Liver (tissue), 8 donors: ENCODE measurements at regions not wholly inside any gene's neighbourhood (a gene's known extent, or its start where the extent isn't known, plus 50 kb on each side); places are given as distances from the start of the nearest gene placed in this dataset.

Source experiments
- DNase-seq: peaks from one replicate; pipeline ENCODE4 v3.0.0-alpha.2; 2017; ENCODE audit warnings: low spot score
- H3K27ac ChIP-seq, 2 donors: one replicate each; pipeline ENCODE4 v1.7.0; 2013; ENCODE audit warnings: inconsistent platforms in 2 of 2, low read length in 2 of 2, control low read depth in 1 of 2, low read depth in 1 of 2, mild to moderate bottlenecking in 1 of 2
- H3K27me3 ChIP-seq, 4 donors: one replicate each; pipeline versions ENCODE4 v1.6.1 to v1.7.0; 2013; ENCODE audit warnings: low read length in 3 of 4, inconsistent platforms in 1 of 4, mild to moderate bottlenecking in 1 of 4, moderate library complexity in 1 of 4; ENCODE audit not compliant: control insufficient read depth in 4 of 4, insufficient read depth in 4 of 4
- H3K36me3 ChIP-seq, 4 donors: one replicate each; pipeline versions ENCODE4 v1.6.1 to v1.7.0; 2013; ENCODE audit warnings: low read length in 3 of 4, mild to moderate bottlenecking in 3 of 4, low read depth in 1 of 4, moderate library complexity in 1 of 4; ENCODE audit not compliant: control insufficient read depth in 4 of 4, insufficient read depth in 3 of 4
- H3K4me1 ChIP-seq, 4 donors: one replicate each; pipeline versions ENCODE4 v1.6.1 to v1.7.0; 2013; ENCODE audit warnings: low read length in 3 of 4, mild to moderate bottlenecking in 3 of 4, moderate library complexity in 1 of 4; ENCODE audit not compliant: control insufficient read depth in 4 of 4, insufficient read depth in 4 of 4
- H3K4me3 ChIP-seq, 3 donors: one replicate each; pipeline versions ENCODE4 v1.6.1 to v1.7.0; 2013; ENCODE audit warnings: low read length in 3 of 3, control low read depth in 1 of 3, low read depth in 1 of 3, mild to moderate bottlenecking in 1 of 3
- H3K9ac ChIP-seq, 2 donors: one replicate each; pipeline ENCODE4 v1.7.0; 2013; ENCODE audit warnings: low read length in 2 of 2, mild to moderate bottlenecking in 2 of 2, moderate library complexity in 2 of 2, control low read depth in 1 of 2, low read depth in 1 of 2
- H3K9me3 ChIP-seq, 4 donors: one replicate each; pipeline versions ENCODE4 v1.6.1 to v1.7.0; 2013; ENCODE audit warnings: low read length in 3 of 4; ENCODE audit not compliant: control insufficient read depth in 4 of 4
- EGR1 ChIP-seq, 2 donors: IDR thresholded peaks; 2 replicates each; pipeline ENCODE4 v1.6.1; 2016 to 2018; ENCODE audit warnings: antibody characterized with exemption in 2 of 2, low read depth in 2 of 2
- FOXA2 ChIP-seq: IDR thresholded peaks from 2 replicates; pipeline ENCODE4 v1.6.1; 2016; ENCODE audit warnings: antibody characterized with exemption
- GABPA ChIP-seq, 2 donors: IDR thresholded peaks in 1 of 2; conservative IDR thresholded peaks in 1 of 2; 2 replicates each; pipeline ENCODE4 v1.6.1; 2016; ENCODE audit warnings: antibody characterized with exemption in 2 of 2, mild to moderate bottlenecking in 1 of 2, moderate library complexity in 1 of 2
- HNF4A ChIP-seq, 2 donors: conservative IDR thresholded peaks; 2 replicates each; pipeline ENCODE4 v1.6.1; 2016; ENCODE audit warnings: antibody characterized with exemption in 2 of 2, mild to moderate bottlenecking in 2 of 2
- HNF4G ChIP-seq: IDR thresholded peaks from 2 replicates; pipeline ENCODE4 v1.6.1; 2016; ENCODE audit warnings: antibody characterized with exemption
- JUND ChIP-seq, 2 donors: IDR thresholded peaks; 2 replicates each; pipeline ENCODE4 v1.6.1; 2016; ENCODE audit warnings: antibody characterized with exemption in 2 of 2
- NR2F2 ChIP-seq: IDR thresholded peaks from 2 replicates; pipeline ENCODE4 v1.6.1; 2016; ENCODE audit warnings: antibody characterized with exemption
- RAD21 ChIP-seq, 2 donors: IDR thresholded peaks; 2 replicates each; pipeline ENCODE4 v1.6.1; 2016; ENCODE audit warnings: antibody characterized with exemption in 2 of 2, mild to moderate bottlenecking in 2 of 2
- RXRA ChIP-seq, 2 donors: IDR thresholded peaks; 2 replicates each; pipeline ENCODE4 v1.6.1; 2017 to 2018; ENCODE audit warnings: antibody characterized with exemption in 2 of 2, mild to moderate bottlenecking in 1 of 2
- SP1 ChIP-seq: IDR thresholded peaks from 2 replicates; pipeline ENCODE4 v1.6.1; 2018; ENCODE audit warnings: antibody characterized with exemption, mild to moderate bottlenecking
- YY1 ChIP-seq: IDR thresholded peaks from 2 replicates; pipeline ENCODE4 v1.6.1; 2016; ENCODE audit warnings: antibody characterized with exemption, mild to moderate bottlenecking
- WGBS: extraction: QIAGEN DNeasy Blood & Tissue Kit; methylation state at CpG from one replicate; pipeline ENCODE4 v1.1.7; 2013; 5-methylcytosine and 5-hydroxymethylcytosine counted together
- TF ChIP-seq, protein P1 (sequence below): IDR thresholded peaks from 2 replicates; pipeline ENCODE4 v1.6.1; 2016; ENCODE audit warnings: antibody characterized with exemption
- TF ChIP-seq, protein P2 (sequence below): fragments of 150-350 bp; IDR thresholded peaks from 2 replicates; pipeline ENCODE4 v1.5.1; 2017; ENCODE audit warnings: improper control_type of control experiment, low read depth, low read length; ENCODE audit not compliant: missing input control
- TF ChIP-seq, protein P3 (sequence below): IDR thresholded peaks from 2 replicates; pipeline ENCODE4 v1.6.1; 2016; ENCODE audit warnings: antibody characterized with exemption
- TF ChIP-seq, protein P4 (sequence below): IDR thresholded peaks from 2 replicates; pipeline ENCODE4 v1.6.1; 2016; ENCODE audit warnings: antibody characterized with exemption, mild to moderate bottlenecking
- TF ChIP-seq, protein P5 (sequence below): IDR thresholded peaks from 2 replicates; pipeline ENCODE4 v1.6.1; 2016; ENCODE audit warnings: antibody characterized with exemption
- donor health status: healthy.
- donor health status: healthy.
- donor health status: healthy.
- donor health status: healthy.
- donor health status: healthy.

DNA sequence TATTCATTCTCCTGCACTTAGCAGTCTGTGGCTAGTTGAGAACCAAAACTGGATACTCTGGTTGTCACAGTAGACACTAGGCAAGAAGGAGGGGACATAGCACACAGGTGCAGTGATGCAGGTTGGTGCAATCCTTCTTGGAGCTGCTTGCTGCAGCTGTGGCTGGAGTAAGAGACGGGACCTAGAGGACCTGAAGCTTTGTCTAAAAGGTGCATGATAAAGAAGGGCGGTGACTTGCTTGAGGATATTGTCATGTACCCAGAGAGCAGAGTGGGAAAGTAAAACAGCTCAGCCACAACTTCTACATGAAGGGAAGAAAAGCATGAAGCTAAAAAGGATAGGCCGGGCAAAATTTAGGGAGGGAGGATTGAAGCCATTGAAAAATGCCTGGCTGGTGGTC, 304.1 kb upstream of the KIRREL3 start:
- Histone ChIP-seq H3K9me3 (no peaks in the 10 kb centered on the region), H3K27me3 (no peaks in the 10 kb centered on the region), H3K27ac (no peak overlapping the region), H3K36me3 (no peaks in the 10 kb centered on the region), H3K9ac (no peak overlapping the region), H3K4me1 (peaks cover 0 to 1% (median 0%) of the 10 kb centered on the region in 4 donors), H3K4me3 (no peak overlapping the region)
- TF ChIP-seq RAD21 (IDR thresholded peaks at IDR 0.05), result no peak
- TF ChIP-seq, protein P1, sequence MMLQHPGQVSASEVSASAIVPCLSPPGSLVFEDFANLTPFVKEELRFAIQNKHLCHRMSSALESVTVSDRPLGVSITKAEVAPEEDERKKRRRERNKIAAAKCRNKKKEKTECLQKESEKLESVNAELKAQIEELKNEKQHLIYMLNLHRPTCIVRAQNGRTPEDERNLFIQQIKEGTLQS, result no peak
- TF ChIP-seq, protein P2, sequence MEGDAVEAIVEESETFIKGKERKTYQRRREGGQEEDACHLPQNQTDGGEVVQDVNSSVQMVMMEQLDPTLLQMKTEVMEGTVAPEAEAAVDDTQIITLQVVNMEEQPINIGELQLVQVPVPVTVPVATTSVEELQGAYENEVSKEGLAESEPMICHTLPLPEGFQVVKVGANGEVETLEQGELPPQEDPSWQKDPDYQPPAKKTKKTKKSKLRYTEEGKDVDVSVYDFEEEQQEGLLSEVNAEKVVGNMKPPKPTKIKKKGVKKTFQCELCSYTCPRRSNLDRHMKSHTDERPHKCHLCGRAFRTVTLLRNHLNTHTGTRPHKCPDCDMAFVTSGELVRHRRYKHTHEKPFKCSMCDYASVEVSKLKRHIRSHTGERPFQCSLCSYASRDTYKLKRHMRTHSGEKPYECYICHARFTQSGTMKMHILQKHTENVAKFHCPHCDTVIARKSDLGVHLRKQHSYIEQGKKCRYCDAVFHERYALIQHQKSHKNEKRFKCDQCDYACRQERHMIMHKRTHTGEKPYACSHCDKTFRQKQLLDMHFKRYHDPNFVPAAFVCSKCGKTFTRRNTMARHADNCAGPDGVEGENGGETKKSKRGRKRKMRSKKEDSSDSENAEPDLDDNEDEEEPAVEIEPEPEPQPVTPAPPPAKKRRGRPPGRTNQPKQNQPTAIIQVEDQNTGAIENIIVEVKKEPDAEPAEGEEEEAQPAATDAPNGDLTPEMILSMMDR, result no peak
- TF ChIP-seq, protein P3, sequence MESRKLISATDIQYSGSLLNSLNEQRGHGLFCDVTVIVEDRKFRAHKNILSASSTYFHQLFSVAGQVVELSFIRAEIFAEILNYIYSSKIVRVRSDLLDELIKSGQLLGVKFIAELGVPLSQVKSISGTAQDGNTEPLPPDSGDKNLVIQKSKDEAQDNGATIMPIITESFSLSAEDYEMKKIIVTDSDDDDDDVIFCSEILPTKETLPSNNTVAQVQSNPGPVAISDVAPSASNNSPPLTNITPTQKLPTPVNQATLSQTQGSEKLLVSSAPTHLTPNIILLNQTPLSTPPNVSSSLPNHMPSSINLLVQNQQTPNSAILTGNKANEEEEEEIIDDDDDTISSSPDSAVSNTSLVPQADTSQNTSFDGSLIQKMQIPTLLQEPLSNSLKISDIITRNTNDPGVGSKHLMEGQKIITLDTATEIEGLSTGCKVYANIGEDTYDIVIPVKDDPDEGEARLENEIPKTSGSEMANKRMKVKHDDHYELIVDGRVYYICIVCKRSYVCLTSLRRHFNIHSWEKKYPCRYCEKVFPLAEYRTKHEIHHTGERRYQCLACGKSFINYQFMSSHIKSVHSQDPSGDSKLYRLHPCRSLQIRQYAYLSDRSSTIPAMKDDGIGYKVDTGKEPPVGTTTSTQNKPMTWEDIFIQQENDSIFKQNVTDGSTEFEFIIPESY, result no peak
- no peak for TF ChIP-seq SP1
- TF ChIP-seq, protein P4, sequence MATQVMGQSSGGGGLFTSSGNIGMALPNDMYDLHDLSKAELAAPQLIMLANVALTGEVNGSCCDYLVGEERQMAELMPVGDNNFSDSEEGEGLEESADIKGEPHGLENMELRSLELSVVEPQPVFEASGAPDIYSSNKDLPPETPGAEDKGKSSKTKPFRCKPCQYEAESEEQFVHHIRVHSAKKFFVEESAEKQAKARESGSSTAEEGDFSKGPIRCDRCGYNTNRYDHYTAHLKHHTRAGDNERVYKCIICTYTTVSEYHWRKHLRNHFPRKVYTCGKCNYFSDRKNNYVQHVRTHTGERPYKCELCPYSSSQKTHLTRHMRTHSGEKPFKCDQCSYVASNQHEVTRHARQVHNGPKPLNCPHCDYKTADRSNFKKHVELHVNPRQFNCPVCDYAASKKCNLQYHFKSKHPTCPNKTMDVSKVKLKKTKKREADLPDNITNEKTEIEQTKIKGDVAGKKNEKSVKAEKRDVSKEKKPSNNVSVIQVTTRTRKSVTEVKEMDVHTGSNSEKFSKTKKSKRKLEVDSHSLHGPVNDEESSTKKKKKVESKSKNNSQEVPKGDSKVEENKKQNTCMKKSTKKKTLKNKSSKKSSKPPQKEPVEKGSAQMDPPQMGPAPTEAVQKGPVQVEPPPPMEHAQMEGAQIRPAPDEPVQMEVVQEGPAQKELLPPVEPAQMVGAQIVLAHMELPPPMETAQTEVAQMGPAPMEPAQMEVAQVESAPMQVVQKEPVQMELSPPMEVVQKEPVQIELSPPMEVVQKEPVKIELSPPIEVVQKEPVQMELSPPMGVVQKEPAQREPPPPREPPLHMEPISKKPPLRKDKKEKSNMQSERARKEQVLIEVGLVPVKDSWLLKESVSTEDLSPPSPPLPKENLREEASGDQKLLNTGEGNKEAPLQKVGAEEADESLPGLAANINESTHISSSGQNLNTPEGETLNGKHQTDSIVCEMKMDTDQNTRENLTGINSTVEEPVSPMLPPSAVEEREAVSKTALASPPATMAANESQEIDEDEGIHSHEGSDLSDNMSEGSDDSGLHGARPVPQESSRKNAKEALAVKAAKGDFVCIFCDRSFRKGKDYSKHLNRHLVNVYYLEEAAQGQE, result no peak
- no peak for TF ChIP-seq HNF4G
- no peak for TF ChIP-seq JUND (IDR thresholded peaks at IDR 0.05)
- no peak for TF ChIP-seq NR2F2
- no peak for TF ChIP-seq FOXA2
- TF ChIP-seq HNF4A (conservative IDR thresholded peaks at IDR 0.05), result no peak
- no peak for TF ChIP-seq YY1
- TF ChIP-seq RXRA (IDR thresholded peaks at IDR 0.05), result no peak
- no peak for TF ChIP-seq GABPA (IDR thresholded peaks at IDR 0.05 in 1 of 2, conservative IDR thresholded peaks at IDR 0.05 in 1 of 2)
- no peak for DNase-seq
- 88% methylated on average over 3 of the region's 3 CpGs for WGBS

DNA sequence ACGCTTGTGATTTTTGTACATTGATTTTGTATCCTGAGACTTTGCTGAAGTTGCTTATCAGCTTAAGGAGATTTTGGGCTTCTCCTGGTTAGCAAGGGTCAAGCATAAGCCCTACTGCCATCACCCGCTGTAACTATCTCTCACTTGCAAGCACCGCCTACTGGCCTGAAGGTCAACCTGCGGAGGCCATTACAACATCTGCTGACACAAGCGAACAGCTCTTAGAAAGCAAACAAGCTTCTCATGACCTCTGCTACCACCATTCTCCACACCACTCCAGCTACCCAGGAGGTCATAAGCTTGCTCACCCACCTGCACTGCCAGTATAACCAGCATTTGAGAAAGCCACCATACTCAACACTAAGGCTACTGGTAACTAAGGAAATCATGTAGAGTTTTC, 288.4 kb upstream of the KIRREL3 start:
- Histone ChIP-seq H3K9me3 (peaks cover 0 to 2% (median 0%) of the 10 kb centered on the region in 4 donors), H3K36me3 (no peaks in the 10 kb centered on the region), H3K4me3 (no peak overlapping the region), H3K4me1 (peaks cover 0 to 1% (median 0%) of the 10 kb centered on the region in 4 donors), H3K27ac (no peak overlapping the region), H3K27me3 (no peaks in the 10 kb centered on the region), H3K9ac (no peak overlapping the region)
- TF ChIP-seq EGR1 (IDR thresholded peaks at IDR 0.05; ENCODE audit: low read depth in 2 of 2) (no peak), RXRA (IDR thresholded peaks at IDR 0.05) (peak; percentile 17 to 72), HNF4A (conservative IDR thresholded peaks at IDR 0.05) (peak; percentile 26 to 52), YY1 (peak; percentile 70), SP1 (no peak)
- TF ChIP-seq, protein P5, sequence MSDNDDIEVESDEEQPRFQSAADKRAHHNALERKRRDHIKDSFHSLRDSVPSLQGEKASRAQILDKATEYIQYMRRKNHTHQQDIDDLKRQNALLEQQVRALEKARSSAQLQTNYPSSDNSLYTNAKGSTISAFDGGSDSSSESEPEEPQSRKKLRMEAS, result no peak
- WGBS, result 38% methylated on average over 4 of the region's 5 CpGs
- no peak for DNase-seq
